Liver (tissue), 7 donors: ENCODE measurements at regions not wholly inside any gene's neighbourhood (a gene's known extent, or its start where the extent isn't known, plus 50 kb on each side); places are given as distances from the start of the nearest gene placed in this dataset.
A peak's percentile ranks its signal among the peaks of the same experiment; 100 is the strongest.

Source experiments
- DNase-seq: peaks from one replicate; pipeline ENCODE4 v3.0.0-alpha.2; 2017; ENCODE audit warnings: low spot score
- H3K27ac ChIP-seq, 2 donors: one replicate each; pipeline ENCODE4 v1.7.0; 2013; ENCODE audit warnings: inconsistent platforms in 2 of 2, low read length in 2 of 2, control low read depth in 1 of 2, low read depth in 1 of 2, mild to moderate bottlenecking in 1 of 2
- H3K27me3 ChIP-seq, 4 donors: one replicate each; pipeline versions ENCODE4 v1.6.1 to v1.7.0; 2013; ENCODE audit warnings: low read length in 3 of 4, inconsistent platforms in 1 of 4, mild to moderate bottlenecking in 1 of 4, moderate library complexity in 1 of 4; ENCODE audit not compliant: control insufficient read depth in 4 of 4, insufficient read depth in 4 of 4
- H3K36me3 ChIP-seq, 4 donors: one replicate each; pipeline versions ENCODE4 v1.6.1 to v1.7.0; 2013; ENCODE audit warnings: low read length in 3 of 4, mild to moderate bottlenecking in 3 of 4, low read depth in 1 of 4, moderate library complexity in 1 of 4; ENCODE audit not compliant: control insufficient read depth in 4 of 4, insufficient read depth in 3 of 4
- H3K4me1 ChIP-seq, 4 donors: one replicate each; pipeline versions ENCODE4 v1.6.1 to v1.7.0; 2013; ENCODE audit warnings: low read length in 3 of 4, mild to moderate bottlenecking in 3 of 4, moderate library complexity in 1 of 4; ENCODE audit not compliant: control insufficient read depth in 4 of 4, insufficient read depth in 4 of 4
- H3K4me3 ChIP-seq, 3 donors: one replicate each; pipeline versions ENCODE4 v1.6.1 to v1.7.0; 2013; ENCODE audit warnings: low read length in 3 of 3, control low read depth in 1 of 3, low read depth in 1 of 3, mild to moderate bottlenecking in 1 of 3
- H3K9ac ChIP-seq, 2 donors: one replicate each; pipeline ENCODE4 v1.7.0; 2013; ENCODE audit warnings: low read length in 2 of 2, mild to moderate bottlenecking in 2 of 2, moderate library complexity in 2 of 2, control low read depth in 1 of 2, low read depth in 1 of 2
- H3K9me3 ChIP-seq, 4 donors: one replicate each; pipeline versions ENCODE4 v1.6.1 to v1.7.0; 2013; ENCODE audit warnings: low read length in 3 of 4; ENCODE audit not compliant: control insufficient read depth in 4 of 4
- GABPA ChIP-seq, 2 donors: IDR thresholded peaks in 1 of 2; conservative IDR thresholded peaks in 1 of 2; 2 replicates each; pipeline ENCODE4 v1.6.1; 2016; ENCODE audit warnings: antibody characterized with exemption in 2 of 2, mild to moderate bottlenecking in 1 of 2, moderate library complexity in 1 of 2
- HNF4A ChIP-seq, 2 donors: conservative IDR thresholded peaks; 2 replicates each; pipeline ENCODE4 v1.6.1; 2016; ENCODE audit warnings: antibody characterized with exemption in 2 of 2, mild to moderate bottlenecking in 2 of 2
- NR2F2 ChIP-seq: IDR thresholded peaks from 2 replicates; pipeline ENCODE4 v1.6.1; 2016; ENCODE audit warnings: antibody characterized with exemption
- RAD21 ChIP-seq, 2 donors: IDR thresholded peaks; 2 replicates each; pipeline ENCODE4 v1.6.1; 2016; ENCODE audit warnings: antibody characterized with exemption in 2 of 2, mild to moderate bottlenecking in 2 of 2
- RXRA ChIP-seq, 2 donors: IDR thresholded peaks; 2 replicates each; pipeline ENCODE4 v1.6.1; 2017 to 2018; ENCODE audit warnings: antibody characterized with exemption in 2 of 2, mild to moderate bottlenecking in 1 of 2
- TAF1 ChIP-seq: conservative IDR thresholded peaks from 2 replicates; pipeline ENCODE4 v1.6.1; 2016; ENCODE audit warnings: antibody characterized with exemption, mild to moderate bottlenecking
- WGBS: extraction: QIAGEN DNeasy Blood & Tissue Kit; methylation state at CpG from one replicate; pipeline ENCODE4 v1.1.7; 2013; 5-methylcytosine and 5-hydroxymethylcytosine counted together
- TF ChIP-seq, protein P1 (sequence below): IDR thresholded peaks from 2 replicates; pipeline ENCODE4 v1.6.1; 2016; ENCODE audit warnings: antibody characterized with exemption
- TF ChIP-seq, protein P2 (sequence below): IDR thresholded peaks from 2 replicates; pipeline ENCODE4 v1.6.1; 2016; ENCODE audit warnings: antibody characterized with exemption
- donor health status: healthy.
- donor health status: healthy.
- donor health status: healthy.
- donor health status: healthy.

DNA sequence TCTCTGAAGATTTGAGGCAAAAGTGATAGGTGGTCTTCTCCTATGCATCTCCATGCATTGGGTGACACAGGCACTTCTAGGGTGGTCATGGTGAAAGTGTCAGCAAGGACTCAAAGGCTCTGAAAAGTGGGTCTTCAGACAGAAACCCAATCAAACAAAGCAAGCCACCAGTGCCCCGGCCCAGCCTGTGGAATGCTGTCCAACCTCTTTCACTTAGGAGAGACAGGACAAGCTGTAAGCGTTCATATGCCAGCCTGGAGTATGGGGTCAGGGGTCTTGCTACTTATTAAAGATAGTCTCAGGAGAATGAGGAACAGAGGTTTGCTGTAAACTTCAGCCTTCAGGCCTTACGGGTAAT, 324.5 kb downstream of the GADD45G start:
- H3K4me3 ChIP-seq, result no peak overlapping the region

DNA sequence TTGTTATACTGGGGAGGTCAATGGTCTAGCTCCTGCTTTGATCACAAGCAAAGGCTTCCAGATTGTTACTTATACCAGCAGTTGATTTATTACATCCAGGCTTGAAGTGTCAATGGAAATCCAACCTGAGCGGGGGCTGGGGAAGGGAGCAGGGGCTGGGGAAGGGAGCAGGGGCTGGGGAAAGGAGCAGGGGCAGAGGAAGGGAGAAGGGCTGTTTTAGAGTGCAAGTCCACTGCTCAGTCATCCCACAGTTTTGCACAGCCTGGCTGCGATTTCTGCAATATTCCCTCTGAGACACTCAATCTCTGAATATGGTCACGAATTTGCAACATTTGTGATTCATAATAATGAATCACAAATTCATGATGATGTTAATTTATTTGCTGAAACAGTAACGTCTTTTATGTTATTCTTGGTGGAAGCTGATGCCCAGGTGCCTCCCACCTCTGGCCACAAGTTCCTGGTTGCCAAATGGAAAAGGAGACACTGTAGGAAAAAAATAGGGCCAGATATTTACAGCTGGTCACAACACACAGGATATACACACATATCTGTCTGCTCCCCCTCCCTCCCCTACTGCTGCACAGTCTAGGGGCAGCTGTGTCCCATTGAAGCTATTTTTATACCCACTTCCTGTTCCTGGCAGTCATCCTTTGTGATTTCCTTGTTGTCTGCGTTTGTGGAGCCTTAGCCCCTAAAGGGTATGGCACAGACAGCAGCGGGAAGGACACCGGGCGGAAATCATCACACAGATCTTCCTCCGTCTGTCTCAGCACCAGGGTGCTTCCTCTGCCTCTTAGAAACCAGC, 325.1 kb downstream of the GADD45G start:
- 72% methylated on average over 9 of the region's 9 CpGs for WGBS
- Histone ChIP-seq H3K36me3 (no peaks in the 10 kb centered on the region), H3K4me3 (no peak overlapping the region), H3K4me1 (peaks cover 6 to 35% (median 25%) of the 10 kb centered on the region in 4 donors), H3K9ac (no peak overlapping the region), H3K27ac (no peak overlapping the region), H3K27me3 (no peaks in the 10 kb centered on the region), H3K9me3 (no peaks in the 10 kb centered on the region)
- TF ChIP-seq, protein P1, sequence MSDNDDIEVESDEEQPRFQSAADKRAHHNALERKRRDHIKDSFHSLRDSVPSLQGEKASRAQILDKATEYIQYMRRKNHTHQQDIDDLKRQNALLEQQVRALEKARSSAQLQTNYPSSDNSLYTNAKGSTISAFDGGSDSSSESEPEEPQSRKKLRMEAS, result no peak
- TF ChIP-seq, protein P2, sequence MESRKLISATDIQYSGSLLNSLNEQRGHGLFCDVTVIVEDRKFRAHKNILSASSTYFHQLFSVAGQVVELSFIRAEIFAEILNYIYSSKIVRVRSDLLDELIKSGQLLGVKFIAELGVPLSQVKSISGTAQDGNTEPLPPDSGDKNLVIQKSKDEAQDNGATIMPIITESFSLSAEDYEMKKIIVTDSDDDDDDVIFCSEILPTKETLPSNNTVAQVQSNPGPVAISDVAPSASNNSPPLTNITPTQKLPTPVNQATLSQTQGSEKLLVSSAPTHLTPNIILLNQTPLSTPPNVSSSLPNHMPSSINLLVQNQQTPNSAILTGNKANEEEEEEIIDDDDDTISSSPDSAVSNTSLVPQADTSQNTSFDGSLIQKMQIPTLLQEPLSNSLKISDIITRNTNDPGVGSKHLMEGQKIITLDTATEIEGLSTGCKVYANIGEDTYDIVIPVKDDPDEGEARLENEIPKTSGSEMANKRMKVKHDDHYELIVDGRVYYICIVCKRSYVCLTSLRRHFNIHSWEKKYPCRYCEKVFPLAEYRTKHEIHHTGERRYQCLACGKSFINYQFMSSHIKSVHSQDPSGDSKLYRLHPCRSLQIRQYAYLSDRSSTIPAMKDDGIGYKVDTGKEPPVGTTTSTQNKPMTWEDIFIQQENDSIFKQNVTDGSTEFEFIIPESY, result no peak
- TF ChIP-seq GABPA (IDR thresholded peaks at IDR 0.05 in 1 of 2, conservative IDR thresholded peaks at IDR 0.05 in 1 of 2), result no peak
- no peak for TF ChIP-seq HNF4A (conservative IDR thresholded peaks at IDR 0.05)
- TF ChIP-seq TAF1, result no peak
- TF ChIP-seq RXRA (IDR thresholded peaks at IDR 0.05), result no peak
- peak in 1 of 2 donors; percentile 5 for TF ChIP-seq RAD21 (IDR thresholded peaks at IDR 0.05)
- no peak for DNase-seq

More for the DNA sequence above, 324.5 kb downstream of the GADD45G start:
- H3K9ac ChIP-seq, result no peak overlapping the region
- WGBS, result 89% methylated on average over 3 of the region's 3 CpGs
- no peak overlapping the region for H3K27ac ChIP-seq
- H3K4me1 ChIP-seq, result peaks cover 9 to 41% (median 30%) of the 10 kb centered on the region in 4 donors
- H3K27me3 ChIP-seq, result no peaks in the 10 kb centered on the region
- no peak for DNase-seq
- TF ChIP-seq RXRA (IDR thresholded peaks at IDR 0.05), result no peak
- no peak for TF ChIP-seq TAF1
- TF ChIP-seq, protein P2, result no peak
- no peak for TF ChIP-seq NR2F2
- TF ChIP-seq, protein P1, result no peak
- no peaks in the 10 kb centered on the region for H3K9me3 ChIP-seq
- no peaks in the 10 kb centered on the region for H3K36me3 ChIP-seq

DNA sequence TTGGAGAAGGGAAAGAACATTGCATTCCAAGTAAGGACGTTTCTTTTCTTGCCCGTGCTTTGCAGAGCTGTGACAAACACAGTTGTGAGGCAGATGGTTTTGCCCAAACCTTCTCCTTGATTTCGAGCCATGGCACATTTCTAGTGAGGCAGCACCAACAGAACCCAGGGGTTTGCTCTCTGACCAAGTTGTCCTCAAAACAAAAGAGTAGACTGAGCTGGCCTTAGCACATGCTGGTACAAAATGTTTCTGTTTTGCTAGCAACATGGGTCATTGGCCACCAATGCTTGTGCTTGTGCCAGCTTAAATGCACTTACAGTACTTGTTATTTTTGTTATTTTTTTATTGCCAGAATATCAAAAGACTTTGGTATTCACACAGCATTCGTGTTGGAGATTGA, 328.8 kb downstream of the GADD45G start:
- 49% methylated on average over 4 of the region's 4 CpGs for WGBS
- Histone ChIP-seq H3K4me3 (no peak overlapping the region), H3K9ac (no peak overlapping the region), H3K9me3 (no peaks in the 10 kb centered on the region), H3K36me3 (no peaks in the 10 kb centered on the region), H3K27me3 (no peaks in the 10 kb centered on the region), H3K4me1 (peaks cover 4 to 16% (median 6%) of the 10 kb centered on the region in 4 donors), H3K27ac (peak overlapping the region; percentile 4 to 19)
- no peak for DNase-seq
- peak; percentile 52 to 55 for TF ChIP-seq RXRA (IDR thresholded peaks at IDR 0.05)
- peak; percentile 18 to 24 for TF ChIP-seq HNF4A (conservative IDR thresholded peaks at IDR 0.05)
- TF ChIP-seq TAF1, result no peak
- no peak for TF ChIP-seq NR2F2
